ENCODE measurements at regions not wholly inside any gene's neighbourhood (a gene's known extent, or its start where the extent isn't known, plus 50 kb on each side); places are given as distances from the start of the nearest gene placed in this dataset.

GRCh38 chr14:38837343-38838048 lies 265.5 kb downstream of the SEC23A start:
- 0% methylated on average over 12 of the region's 17 CpGs for WGBS (ENCODE audit: insufficient coverage, low coverage, missing lambda C conversion rate)
- Histone ChIP-seq H2AFZ (ENCODE audit: low read depth, low read length) (no peak overlapping the region), H3K9me3 (replicated peaks; ENCODE audit: control insufficient read depth, insufficient read depth, low read depth, low read length) (no peaks in the 10 kb centered on the region), H3K9ac (ENCODE audit: insufficient read depth in 1 of 2, low read depth in 2 of 2, low read length in 2 of 2) (no peak overlapping the region), H3K4me2 (ENCODE audit: insufficient read depth, low read length) (no peak overlapping the region), H3K27me3 (ENCODE audit: control insufficient read depth in 2 of 2, insufficient read depth in 2 of 2, low read length in 2 of 2) (no peaks in the 10 kb centered on the region; a peak in 1 of 5 replicates), H3K4me1 (replicated peaks in 1 of 2; ENCODE audit: control insufficient read depth in 2 of 2, insufficient read depth in 2 of 2, low read length in 2 of 2) (no peaks in the 10 kb centered on the region), H4K20me1 (replicated peaks; ENCODE audit: control insufficient read depth, insufficient read depth, low read length) (no peaks in the 10 kb centered on the region), H3K79me2 (ENCODE audit: control insufficient read depth, insufficient read depth, low read length) (no peaks in the 10 kb centered on the region), H3K4me3 (no peak overlapping the region), H3K27ac (ENCODE audit: extremely low read depth, low read depth, low read length) (no peak overlapping the region), H3K9me1 (ENCODE audit: control insufficient read depth, insufficient read depth, low read length) (no peaks in the 10 kb centered on the region), H3K36me3 (ENCODE audit: control insufficient read depth, insufficient read depth, low read length) (no peaks in the 10 kb centered on the region)
- intact Hi-C loops (cut with micrococcal nuclease) (no loop called here), in situ Hi-C loops (cut with MboI) (no loop called here)
- no peak for TF ChIP-seq HCFC1 (IDR thresholded peaks at IDR 0.05; ENCODE audit: low read depth, low read length)
- FAIRE-seq (no peak), ATAC-seq (no peak; the same call in 2 of the 3 replicates), DNase-seq (ENCODE audit: extremely low read depth in 1 of 4, low spot score in 3 of 4) (no peak)
- POLR2A ChIA-PET = no interaction called here
- BruUV-seq (replicated peaks) = no TSS peak
- CTCF ChIA-PET (ENCODE audit: low intra/inter-chr PET ratio) = no interaction called here

- H3K4me2 ChIP-seq (ENCODE audit: insufficient read depth, low read length) = no peak overlapping the region
- no peaks in the 10 kb centered on the region for H4K20me1 ChIP-seq (replicated peaks; ENCODE audit: control insufficient read depth, insufficient read depth, low read length)
- H3K4me1 ChIP-seq (replicated peaks in 1 of 2; ENCODE audit: control insufficient read depth in 2 of 2, insufficient read depth in 2 of 2, low read length in 2 of 2) = no peaks in the 10 kb centered on the region
- H3K36me3 ChIP-seq (ENCODE audit: control insufficient read depth, insufficient read depth, low read length) = no peaks in the 10 kb centered on the region
- CTCF ChIA-PET (ENCODE audit: low intra/inter-chr PET ratio) = no interaction called here
- in situ Hi-C loops (cut with MboI) (no loop called here), intact Hi-C loops (cut with micrococcal nuclease) (no loop called here)
- FAIRE-seq (no peak), ATAC-seq (no peak), DNase-seq (ENCODE audit: extremely low read depth in 1 of 4, low spot score in 3 of 4) (no peak)
- no peak overlapping the region for H2AFZ ChIP-seq (ENCODE audit: low read depth, low read length)
- H3K9me3 ChIP-seq (replicated peaks; ENCODE audit: control insufficient read depth, insufficient read depth, low read depth, low read length) = no peaks in the 10 kb centered on the region
- no peak overlapping the region for H3K27ac ChIP-seq (ENCODE audit: extremely low read depth, low read depth, low read length)
- 0% methylated on average over 7 of the region's 7 CpGs for WGBS (ENCODE audit: insufficient coverage, low coverage, missing lambda C conversion rate)
- H3K4me3 ChIP-seq = no peak overlapping the region
- BruUV-seq (replicated peaks) = no TSS peak
- H3K27me3 ChIP-seq (ENCODE audit: control insufficient read depth in 2 of 2, insufficient read depth in 2 of 2, low read length in 2 of 2) = no peaks in the 10 kb centered on the region; a peak in 1 of 5 replicates
- H3K9ac ChIP-seq (ENCODE audit: insufficient read depth in 1 of 2, low read depth in 2 of 2, low read length in 2 of 2) = no peak overlapping the region
- no peaks in the 10 kb centered on the region for H3K79me2 ChIP-seq (ENCODE audit: control insufficient read depth, insufficient read depth, low read length)
- H3K9me1 ChIP-seq (ENCODE audit: control insufficient read depth, insufficient read depth, low read length) = no peaks in the 10 kb centered on the region
- POLR2A ChIA-PET = no interaction called here
- TF ChIP-seq FOXJ3 (CRISPR knock-in tag; IDR thresholded peaks at IDR 0.05) (no peak), ZNF589 (CRISPR knock-in tag; IDR thresholded peaks at IDR 0.05; ENCODE audit: low read depth) (no peak), SMAD4 (CRISPR knock-in tag; conservative IDR thresholded peaks at IDR 0.05) (no peak), ADNP (tag; IDR thresholded peaks at IDR 0.05) (no peak), CSDE1 (IDR thresholded peaks at IDR 0.05) (no peak), NCOA4 (IDR thresholded peaks at IDR 0.05; ENCODE audit: partially characterized antibody) (no peak), HDAC1 (IDR thresholded peaks at IDR 0.05) (no peak), ZNF12 (CRISPR knock-in tag; IDR thresholded peaks at IDR 0.05) (no peak), ZNF609 (CRISPR knock-in tag; IDR thresholded peaks at IDR 0.05; ENCODE audit: borderline replicate concordance) (no peak)
Measured at GRCh38 chr14:38836539-38836938, 266.5 kb downstream of the SEC23A start.
